ENCODE measurements at regions not wholly inside any gene's neighbourhood (a gene's known extent, or its start where the extent isn't known, plus 50 kb on each side); places are given as distances from the start of the nearest gene placed in this dataset.
"Not testable (repeated sequence)": the region's sequence is repeated elsewhere in the genome, so short reads cannot be mapped to it uniquely, and the experiment has no call there.

DNA sequence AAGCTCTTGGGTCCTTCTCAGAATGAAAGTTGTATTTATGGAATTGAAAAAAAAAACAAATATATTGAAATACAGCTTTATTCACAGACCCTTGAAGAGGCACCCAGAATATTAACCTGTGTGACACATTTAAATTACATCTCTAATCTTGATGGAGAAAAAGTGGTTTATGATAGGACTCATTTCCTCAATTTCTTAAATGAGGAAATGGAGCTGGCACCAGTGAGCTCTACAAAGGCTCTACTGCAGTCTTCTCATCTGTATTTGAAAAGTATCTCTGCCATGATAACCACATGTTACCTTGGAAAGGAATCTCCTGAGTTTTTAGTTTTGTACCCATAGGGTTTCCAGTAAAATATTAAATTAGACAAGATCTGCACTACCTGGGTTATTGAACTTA, 186.5 kb downstream of the HIPK3 start:
- no peak for DNase-seq (ENCODE audit: low read depth)
- TF ChIP-seq, protein P1, sequence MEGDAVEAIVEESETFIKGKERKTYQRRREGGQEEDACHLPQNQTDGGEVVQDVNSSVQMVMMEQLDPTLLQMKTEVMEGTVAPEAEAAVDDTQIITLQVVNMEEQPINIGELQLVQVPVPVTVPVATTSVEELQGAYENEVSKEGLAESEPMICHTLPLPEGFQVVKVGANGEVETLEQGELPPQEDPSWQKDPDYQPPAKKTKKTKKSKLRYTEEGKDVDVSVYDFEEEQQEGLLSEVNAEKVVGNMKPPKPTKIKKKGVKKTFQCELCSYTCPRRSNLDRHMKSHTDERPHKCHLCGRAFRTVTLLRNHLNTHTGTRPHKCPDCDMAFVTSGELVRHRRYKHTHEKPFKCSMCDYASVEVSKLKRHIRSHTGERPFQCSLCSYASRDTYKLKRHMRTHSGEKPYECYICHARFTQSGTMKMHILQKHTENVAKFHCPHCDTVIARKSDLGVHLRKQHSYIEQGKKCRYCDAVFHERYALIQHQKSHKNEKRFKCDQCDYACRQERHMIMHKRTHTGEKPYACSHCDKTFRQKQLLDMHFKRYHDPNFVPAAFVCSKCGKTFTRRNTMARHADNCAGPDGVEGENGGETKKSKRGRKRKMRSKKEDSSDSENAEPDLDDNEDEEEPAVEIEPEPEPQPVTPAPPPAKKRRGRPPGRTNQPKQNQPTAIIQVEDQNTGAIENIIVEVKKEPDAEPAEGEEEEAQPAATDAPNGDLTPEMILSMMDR (conservative IDR thresholded peaks at IDR 0.05; ENCODE audit: low read depth, low read length): no peak
- H3K4me3 ChIP-seq (ENCODE audit: low read length): no peak overlapping the region

DNA sequence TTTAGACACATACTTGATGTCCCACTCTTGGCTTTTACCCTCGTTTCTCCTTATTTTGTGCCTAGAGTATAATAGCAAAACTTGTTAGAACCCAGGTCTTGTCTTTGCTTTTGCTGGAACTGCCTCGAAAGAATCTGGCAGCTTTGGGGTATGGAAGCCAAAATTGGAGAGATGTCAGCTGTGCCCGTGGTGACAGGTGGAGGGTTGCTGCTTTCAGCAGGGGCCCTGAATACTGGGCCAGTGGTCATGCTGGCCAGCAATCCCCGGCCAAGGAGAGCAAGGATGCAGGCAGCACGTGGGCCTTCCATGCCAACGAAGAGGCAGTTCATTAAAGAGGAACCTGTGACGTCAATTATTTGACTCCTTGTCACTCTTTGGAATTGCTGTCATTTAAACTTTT, 181.1 kb downstream of the HIPK3 start:
- no peak overlapping the region for H3K4me3 ChIP-seq (ENCODE audit: low read length)
- TF ChIP-seq, protein P1 (conservative IDR thresholded peaks at IDR 0.05; ENCODE audit: low read depth, low read length): no peak
- no peak for DNase-seq (ENCODE audit: low read depth)

DNA sequence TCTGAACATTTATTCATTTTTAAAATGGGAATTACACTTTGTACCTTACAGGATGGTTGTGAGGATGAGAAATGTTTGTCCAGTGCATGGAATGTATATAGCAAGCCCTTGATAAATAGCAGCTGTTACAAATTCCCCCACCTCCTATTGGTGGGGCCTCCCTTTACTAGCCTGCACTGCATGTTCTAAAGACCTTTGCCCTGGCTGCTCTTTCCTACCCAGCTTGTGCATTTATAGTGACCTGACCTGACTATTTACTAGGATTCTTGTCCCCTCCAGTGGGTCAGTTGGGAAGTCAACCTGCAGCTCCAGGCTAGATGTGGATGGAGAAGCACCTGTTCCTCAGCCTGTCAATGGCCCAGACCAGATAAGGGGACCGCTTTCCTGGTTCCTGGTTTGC, 180.3 kb downstream of the HIPK3 start:
- H3K4me3 ChIP-seq (ENCODE audit: low read length): no peak overlapping the region
- TF ChIP-seq, protein P1 (conservative IDR thresholded peaks at IDR 0.05; ENCODE audit: low read depth, low read length): no peak

DNA sequence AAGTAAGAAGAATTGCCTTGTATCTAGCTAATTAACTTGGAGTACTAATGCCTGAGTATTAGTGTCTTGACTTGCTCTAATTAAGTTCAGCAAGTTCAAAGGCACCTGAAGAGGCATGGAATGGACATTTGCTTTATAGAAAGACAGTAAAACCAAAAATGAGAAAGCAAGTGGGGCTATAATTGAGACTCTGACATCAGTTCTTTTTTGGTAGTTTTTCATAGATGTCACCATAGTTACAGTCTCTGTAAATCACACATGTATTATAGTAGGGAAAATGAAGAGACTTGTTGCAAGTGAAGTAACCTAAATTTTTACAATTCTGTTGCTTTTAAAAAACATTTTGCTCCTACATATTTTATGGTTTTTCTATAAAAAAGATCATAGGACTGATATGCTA, 178.0 kb downstream of the HIPK3 start:
- H3K4me3 ChIP-seq (ENCODE audit: low read length): no peak overlapping the region
- TF ChIP-seq, protein P1 (conservative IDR thresholded peaks at IDR 0.05; ENCODE audit: low read depth, low read length): no peak
- DNase-seq (ENCODE audit: low read depth): no peak

More for the DNA sequence above, 180.3 kb downstream of the HIPK3 start:
- DNase-seq (ENCODE audit: low read depth): no peak

DNA sequence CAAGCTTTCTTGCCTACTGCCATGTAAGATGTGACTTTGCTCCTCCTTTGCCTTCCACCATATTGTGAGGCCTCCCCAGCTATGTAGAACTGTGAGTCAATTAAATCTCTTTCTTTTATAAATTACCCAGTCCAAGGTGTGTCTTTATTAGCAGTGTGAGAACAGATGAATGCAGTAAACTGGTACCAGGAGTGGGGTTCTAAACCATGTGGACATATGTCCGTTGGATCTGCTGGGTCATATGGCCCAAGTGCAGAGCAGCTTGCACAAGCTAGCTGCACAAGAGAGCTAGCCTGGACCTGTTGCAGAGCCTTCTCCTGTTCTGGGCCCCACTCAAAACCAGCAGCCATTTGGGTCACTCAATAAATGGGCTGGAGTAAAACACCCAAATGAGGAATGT, 177.1 kb downstream of the HIPK3 start:
- H3K4me3 ChIP-seq (ENCODE audit: low read length): no peak overlapping the region
- TF ChIP-seq, protein P1 (conservative IDR thresholded peaks at IDR 0.05; ENCODE audit: low read depth, low read length): no peak
- DNase-seq (ENCODE audit: low read depth): no peak

DNA sequence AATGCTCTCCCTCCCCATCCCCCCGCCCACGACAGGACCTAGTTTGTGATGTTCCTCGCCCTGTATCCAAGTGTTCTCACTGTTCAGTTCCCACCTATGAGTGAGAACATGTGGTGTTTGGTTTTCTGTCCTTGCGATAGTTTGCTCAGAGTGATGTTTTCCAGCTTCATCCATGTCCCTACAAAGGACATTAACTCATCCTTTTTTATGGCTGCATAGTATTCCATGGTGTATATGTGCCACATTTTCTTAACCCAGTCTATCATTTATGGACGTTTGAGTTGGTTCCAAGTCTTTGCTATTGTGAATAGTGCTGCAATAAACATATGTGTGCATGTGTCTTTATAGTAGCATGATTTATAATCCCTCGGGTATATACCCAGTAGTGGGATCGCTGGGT, 171.3 kb downstream of the HIPK3 start:
- not testable (repeated sequence) for H3K4me3 ChIP-seq (ENCODE audit: low read length); DNase-seq (ENCODE audit: low read depth)

DNA sequence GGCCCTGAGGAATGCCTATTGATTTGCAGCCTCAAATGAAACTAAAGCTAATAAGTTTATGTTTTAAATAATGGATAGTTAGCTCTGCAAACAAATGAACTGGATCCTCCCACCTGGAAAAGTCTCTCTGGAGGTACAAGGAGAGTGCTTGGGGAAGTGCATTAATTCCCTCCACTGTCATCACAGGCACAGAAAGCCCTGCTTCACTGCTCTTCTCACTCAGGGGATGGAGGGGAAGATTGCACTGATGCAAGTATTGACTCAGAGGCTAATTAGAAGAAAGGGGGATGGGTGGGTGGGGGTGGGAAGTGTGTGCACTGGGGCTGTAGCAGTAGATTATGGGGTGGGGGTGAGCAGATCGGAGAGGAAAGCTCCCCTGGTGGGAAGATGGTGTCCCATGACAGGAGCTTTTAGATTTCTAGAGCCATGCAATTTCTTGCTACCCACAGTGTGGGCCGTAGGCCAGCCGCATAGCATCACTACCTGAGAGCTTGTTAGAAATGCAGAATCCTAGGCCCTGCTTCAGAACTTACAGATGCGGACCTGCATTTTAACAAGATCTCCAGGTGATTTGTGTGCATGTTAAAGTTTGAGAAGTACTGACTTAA, 163.9 kb downstream of the HIPK3 start:
- DNase-seq (ENCODE audit: low read depth): no peak

More for the DNA sequence above, 163.9 kb downstream of the HIPK3 start:
- TF ChIP-seq, protein P1 (conservative IDR thresholded peaks at IDR 0.05; ENCODE audit: low read depth, low read length): no peak
- H3K4me3 ChIP-seq (ENCODE audit: low read length): no peak overlapping the region

Measured in retinal pigment epithelial cell (primary cell).